Osteocyte (in vitro differentiated cells): ENCODE measurements at regions not wholly inside any gene's neighbourhood (a gene's known extent, or its start where the extent isn't known, plus 50 kb on each side); places are given as distances from the start of the nearest gene placed in this dataset.

Experiments
- DNase-seq: peaks from one replicate; pipeline ENCODE4 v3.0.0; 2021; ENCODE audit warnings: mixed read lengths; ENCODE audit not compliant: unreplicated experiment; ENCODE audit errors: extremely low spot score
- H3K27ac Mint-ChIP-seq: one replicate; pipeline ENCODE4 v1.8.0; 2021; ENCODE audit warnings: mild to moderate bottlenecking, mixed read lengths; ENCODE audit not compliant: unreplicated experiment
- H3K27me3 Mint-ChIP-seq: one replicate; pipeline ENCODE4 v1.8.0; 2021; ENCODE audit warnings: mixed read lengths; ENCODE audit not compliant: unreplicated experiment
- H3K36me3 Mint-ChIP-seq: one replicate; pipeline ENCODE4 v1.8.0; 2021; ENCODE audit warnings: mixed read lengths; ENCODE audit not compliant: unreplicated experiment
- H3K4me1 Mint-ChIP-seq: one replicate; pipeline ENCODE4 v1.8.0; 2021; ENCODE audit warnings: mixed read lengths; ENCODE audit not compliant: unreplicated experiment
- H3K4me3 Mint-ChIP-seq: one replicate; pipeline ENCODE4 v1.8.0; 2021; ENCODE audit warnings: mild to moderate bottlenecking, moderate library complexity, mixed read lengths; ENCODE audit not compliant: unreplicated experiment
- H3K9me3 Mint-ChIP-seq: one replicate; pipeline ENCODE4 v1.8.0; 2021; ENCODE audit warnings: mixed read lengths; ENCODE audit not compliant: unreplicated experiment
- CTCF ChIP-seq: fragments of 200-600 bp; sonication (generic); IDR thresholded peaks from 2 replicates; pipeline ENCODE4 v1.5.0; 2021; ENCODE audit warnings: antibody characterized with exemption, mild to moderate bottlenecking, moderate library complexity

- Mint-ChIP-seq H3K9me3 (no peaks in the 10 kb centered on the region), H3K36me3 (no peaks in the 10 kb centered on the region)
- no peak for TF ChIP-seq CTCF
Measured at GRCh38 chr3:192042116-192042515, 581.2 kb downstream of the PYDC2 start.

GRCh38 chr3:192054881-192055280, 593.9 kb downstream of the PYDC2 start:
- no peak for TF ChIP-seq CTCF
- Mint-ChIP-seq H3K4me3 (no peak overlapping the region), H3K27me3 (no peaks in the 10 kb centered on the region), H3K4me1 (no peaks in the 10 kb centered on the region), H3K36me3 (no peaks in the 10 kb centered on the region), H3K27ac (no peak overlapping the region), H3K9me3 (no peaks in the 10 kb centered on the region)
- DNase-seq: no peak

More at GRCh38 chr3:192042116-192042515, 581.2 kb downstream of the PYDC2 start:
- Mint-ChIP-seq H3K4me3 (no peak overlapping the region), H3K27ac (no peak overlapping the region), H3K27me3 (peaks cover 6% of the 10 kb centered on the region), H3K4me1 (no peaks in the 10 kb centered on the region)
- DNase-seq: no peak

GRCh38 chr3:192055946-192056345, 595.0 kb downstream of the PYDC2 start:
- TF ChIP-seq CTCF: no peak
- Mint-ChIP-seq H3K9me3 (no peaks in the 10 kb centered on the region), H3K27me3 (no peaks in the 10 kb centered on the region), H3K4me1 (no peaks in the 10 kb centered on the region), H3K36me3 (no peaks in the 10 kb centered on the region), H3K27ac (no peak overlapping the region), H3K4me3 (no peak overlapping the region)
- no peak for DNase-seq

- Mint-ChIP-seq H3K4me3 (no peak overlapping the region), H3K9me3 (no peaks in the 10 kb centered on the region), H3K27ac (no peak overlapping the region), H3K27me3 (no peaks in the 10 kb centered on the region), H3K36me3 (no peaks in the 10 kb centered on the region), H3K4me1 (no peaks in the 10 kb centered on the region)
- no peak for DNase-seq
- no peak for TF ChIP-seq CTCF
Measured at GRCh38 chr3:192057261-192057660, 596.3 kb downstream of the PYDC2 start.

GRCh38 chr3:192060160-192060781, 599.3 kb downstream of the PYDC2 start:
- TF ChIP-seq CTCF: no peak
- peaks cover 12% of the 10 kb centered on the region for H3K4me1 Mint-ChIP-seq
- DNase-seq: no peak
- H3K27me3 Mint-ChIP-seq: no peaks in the 10 kb centered on the region
- H3K4me3 Mint-ChIP-seq: no peak overlapping the region
- H3K27ac Mint-ChIP-seq: no peak overlapping the region
- no peaks in the 10 kb centered on the region for H3K36me3 Mint-ChIP-seq
- no peaks in the 10 kb centered on the region for H3K9me3 Mint-ChIP-seq
